HCT116 (cell line): ENCODE measurements at regions not wholly inside any gene's neighbourhood (a gene's known extent, or its start where the extent isn't known, plus 50 kb on each side); places are given as distances from the start of the nearest gene placed in this dataset.

Source experiments
- ATAC-seq: fragments of 200-7000 bp; cut with Tn5 transposase; 2 replicates; pipeline ENCODE4 v1.9.1; 2020; ENCODE audit warnings: mild to moderate bottlenecking, moderate library complexity
- BruUV-seq: library from RNA; stranded (reverse); fragments of 400-500 nt; replicated peaks from 2 replicates; lab custom pipeline; 2021; lab: Mats Ljungman, UMichigan
- CTCF ChIA-PET: fragments of 300-600 bp; sonication (Branson Sonifier 250); formaldehyde crosslinking; loops from one replicate; lab custom pipeline; 2021; ENCODE audit warnings: antibody characterized with exemption; lab: Charles Lee
- POLR2A ChIA-PET: fragments of 300-600, 350-600 bp; sonication (Branson Sonifier 250); formaldehyde crosslinking; loops from one replicate; lab custom pipeline; 2021; ENCODE audit warnings: antibody characterized with exemption; lab: Charles Lee
- RAD21 ChIA-PET, 2 experiments: fragments of 300-600 bp; sonication (Branson Sonifier 250); formaldehyde crosslinking; loops; one replicate each; lab custom pipeline; 2023; ENCODE audit warnings: low total read pairs in 2 of 2; ENCODE audit not compliant: uncharacterized antibody in 2 of 2, unreplicated experiment in 2 of 2, low non-redundant PET in 1 of 2; lab: Charles Lee
- DNase-seq: peaks from one replicate; pipeline ENCODE4 v3.0.0-alpha.2; 2010; ENCODE audit warnings: low read depth, low spot score
- H2AFZ ChIP-seq: fragments of 200-600 bp; shearing (Covaris generic), sonication (generic); 2 replicates; pipeline ENCODE4 v1.6.1; 2017; ENCODE audit warnings: low read depth, mixed run types, mixed read lengths, antibody characterized with exemption, low read length; ENCODE audit not compliant: poor library complexity, severe bottlenecking
- H3K27ac ChIP-seq: 2 replicates; pipeline ENCODE4 v1.5.1; 2012; ENCODE audit warnings: low read depth, low read length
- H3K27me3 ChIP-seq: fragments of 200-600 bp; sonication (generic); 2 replicates; pipeline ENCODE4 v1.6.1; 2016; ENCODE audit warnings: mixed run types, low read length, mixed read lengths; ENCODE audit not compliant: insufficient read depth
- H3K36me3 ChIP-seq, 2 experiments: fragments of 200-500 bp in 1 of 2; fragments of 200-600 bp in 1 of 2; sonication (Bioruptor generic) in 1 of 2; sonication (generic) in 1 of 2; 2 replicates each; pipeline versions ENCODE4 v1.5.1 to v1.6.1; 2014 to 2016; ENCODE audit warnings: low read length in 2 of 2, inconsistent platforms in 1 of 2, mixed read lengths in 1 of 2, mixed run types in 1 of 2; ENCODE audit not compliant: insufficient read depth in 2 of 2, control insufficient read depth in 1 of 2
- H3K4me1 ChIP-seq, 2 experiments: fragments of 200-600 bp in 1 of 2; sonication (generic) in 1 of 2; 2 replicates each; pipeline versions ENCODE4 v1.5.1 to v1.6.1; 2012 to 2017; ENCODE audit warnings: low read length in 2 of 2, inconsistent platforms in 1 of 2, mild to moderate bottlenecking in 1 of 2, mixed read lengths in 1 of 2, mixed run types in 1 of 2, moderate library complexity in 1 of 2; ENCODE audit not compliant: insufficient read depth in 2 of 2, control insufficient read depth in 1 of 2
- H3K4me2 ChIP-seq: fragments of 200-600 bp; sonication (generic); 2 replicates; pipeline ENCODE4 v1.6.1; 2017; ENCODE audit warnings: mixed run types, low read length, mixed read lengths
- H3K4me3 ChIP-seq, 2 experiments: fragments of 200-600 bp in 1 of 2; sonication (generic) in 1 of 2; replicated peaks in 1 of 2; 2 replicates each; pipeline ENCODE4 v1.5.1; 2011 to 2016; ENCODE audit warnings: low read length in 2 of 2, control low read depth in 1 of 2, low read depth in 1 of 2, mild to moderate bottlenecking in 1 of 2, mixed read lengths in 1 of 2, mixed run types in 1 of 2
- H3K79me2 ChIP-seq: fragments of 200-600 bp; sonication (generic); 2 replicates; pipeline ENCODE4 v1.6.1; 2017; ENCODE audit warnings: mild to moderate bottlenecking, mixed run types, low read length, moderate library complexity, mixed read lengths; ENCODE audit not compliant: insufficient read depth
- H3K9ac ChIP-seq: fragments of 200-600 bp; sonication (generic); 2 replicates; pipeline ENCODE4 v1.6.1; 2016; ENCODE audit warnings: low read length, mixed read lengths
- H3K9me2 ChIP-seq: fragments of 200-600 bp; sonication (generic), shearing (Covaris generic); 2 replicates; pipeline ENCODE4 v1.6.1; 2017; ENCODE audit warnings: mixed run types, mild to moderate bottlenecking, moderate library complexity; ENCODE audit not compliant: insufficient read depth
- H3K9me3 ChIP-seq, 2 experiments: fragments of 200-500 bp in 1 of 2; fragments of 200-600 bp in 1 of 2; sonication (Bioruptor generic) in 1 of 2; sonication (generic) in 1 of 2; 2 replicates each; pipeline ENCODE4 v1.6.1; 2014 to 2017; ENCODE audit warnings: low read length in 2 of 2, mixed read lengths in 2 of 2, inconsistent platforms in 1 of 2, low read depth in 1 of 2, mild to moderate bottlenecking in 1 of 2, mixed run types in 1 of 2, moderate library complexity in 1 of 2; ENCODE audit not compliant: control insufficient read depth in 1 of 2, insufficient read depth in 1 of 2
- H4K20me1 ChIP-seq: fragments of 200-600 bp; sonication (generic), shearing (Covaris generic); 2 replicates; pipeline ENCODE4 v1.6.1; 2017; ENCODE audit warnings: mixed run types, mild to moderate bottlenecking, moderate library complexity; ENCODE audit not compliant: insufficient read depth
- ATF3 ChIP-seq: IDR thresholded peaks from 2 replicates; pipeline ENCODE4 v1.6.1; 2012
- CBX3 ChIP-seq: IDR thresholded peaks from 2 replicates; pipeline ENCODE4 v1.6.1; 2012; ENCODE audit warnings: low read depth
- CEBPB ChIP-seq: IDR thresholded peaks from 2 replicates; pipeline ENCODE4 v1.6.1; 2012; ENCODE audit warnings: low read depth
- CTCF ChIP-seq, 3 experiments: fragments of 200-600 bp in 1 of 3; sonication (generic) in 1 of 3; IDR thresholded peaks in 2 of 3; conservative IDR thresholded peaks in 1 of 3; 2 replicates each; pipeline ENCODE4 v1.5.1; 2012 to 2017; ENCODE audit warnings: low read depth in 2 of 3, low read length in 2 of 3, antibody characterized with exemption in 1 of 3, borderline replicate concordance in 1 of 3, control low read depth in 1 of 3, mild to moderate bottlenecking in 1 of 3, mixed read lengths in 1 of 3, mixed run types in 1 of 3, moderate library complexity in 1 of 3; ENCODE audit not compliant: insufficient read depth in 1 of 3
- EZH2 ChIP-seq: fragments of 200-600 bp; sonication (generic); IDR thresholded peaks from 2 replicates; pipeline ENCODE4 v1.6.1; 2017; ENCODE audit warnings: antibody characterized with exemption, mixed run types
- EZH2phosphoT487 ChIP-seq: fragments of 200-600 bp; IDR thresholded peaks from 2 replicates; pipeline ENCODE4 v1.6.1; 2018; ENCODE audit warnings: antibody characterized with exemption, borderline replicate concordance
- MAX ChIP-seq: IDR thresholded peaks from 2 replicates; pipeline ENCODE4 v1.6.1; 2012
- POLR2AphosphoS5 ChIP-seq: IDR thresholded peaks from 2 replicates; pipeline ENCODE4 v1.6.1; 2011; ENCODE audit warnings: mild to moderate bottlenecking, low read depth, low read length, moderate library complexity
- RAD21 ChIP-seq: IDR thresholded peaks from 2 replicates; pipeline ENCODE4 v1.6.1; 2012; ENCODE audit warnings: low read depth, mild to moderate bottlenecking
- REST ChIP-seq: IDR thresholded peaks from 2 replicates; pipeline ENCODE4 v1.6.1; 2012; ENCODE audit warnings: low read depth
- SP1 ChIP-seq: IDR thresholded peaks from 2 replicates; pipeline ENCODE4 v1.6.1; 2012; ENCODE audit warnings: low read depth
- SRF ChIP-seq: IDR thresholded peaks from 2 replicates; pipeline ENCODE4 v1.6.1; 2012; ENCODE audit warnings: low read depth
- TCF7L2 ChIP-seq: IDR thresholded peaks from 2 replicates; pipeline ENCODE4 v1.7.0; 2011; ENCODE audit warnings: borderline replicate concordance, inconsistent platforms; ENCODE audit not compliant: insufficient read depth, insufficient read length; ENCODE audit errors: extremely low read depth
- YY1 ChIP-seq: IDR thresholded peaks from 2 replicates; pipeline ENCODE4 v1.6.1; 2011; ENCODE audit warnings: low read length, low read depth, moderate library complexity, mild to moderate bottlenecking; ENCODE audit not compliant: insufficient replicate concordance; ENCODE audit errors: extremely low read depth
- ZBTB33 ChIP-seq: IDR thresholded peaks from 2 replicates; pipeline ENCODE4 v1.6.1; 2011; ENCODE audit warnings: mild to moderate bottlenecking, low read length, moderate library complexity; ENCODE audit not compliant: insufficient replicate concordance; ENCODE audit errors: extremely low read depth
- ZFX ChIP-seq: fragments of 450-650 bp; IDR thresholded peaks from 2 replicates; pipeline ENCODE4 v1.6.1; 2017
- ZNF274 ChIP-seq: fragments of 200-500 bp; sonication (Bioruptor generic); IDR thresholded peaks from 2 replicates; pipeline ENCODE4 v1.6.1; 2014; ENCODE audit warnings: mild to moderate bottlenecking, low read depth, low read length, inconsistent platforms
- intact Hi-C: fragments of 100-400 bp; cut with micrococcal nuclease; formaldehyde crosslinking; loops from 2 replicates; pipeline ENCODE4 v1.10.0; 2022

GRCh38 chr5:44652674-44653073, 156.1 kb upstream of the MRPS30 start:
- Histone ChIP-seq H3K36me3 (no peaks in the 10 kb centered on the region), H3K4me2 (no peak overlapping the region), H2AFZ (no peak overlapping the region), H3K27me3 (no peaks in the 10 kb centered on the region), H4K20me1 (no peaks in the 10 kb centered on the region), H3K27ac (no peak overlapping the region), H3K9ac (no peak overlapping the region), H3K79me2 (no peaks in the 10 kb centered on the region), H3K4me1 (no peaks in the 10 kb centered on the region), H3K9me3 (peaks cover 0 to 3% of the 10 kb centered on the region in 2 experiments; a peak in 2 of 4 replicates), H3K9me2 (no peaks in the 10 kb centered on the region), H3K4me3 (no peak overlapping the region)
- DNase-seq (no peak), ATAC-seq (no peak)
- BruUV-seq, result no TSS peak
- ChIA-PET CTCF (no interaction called here), POLR2A (no interaction called here), RAD21 (no interaction called here)
- intact Hi-C loops, result no loop called here
- TF ChIP-seq MAX (no peak), TCF7L2 (no peak), POLR2AphosphoS5 (no peak), CEBPB (no peak), YY1 (no peak), EZH2phosphoT487 (no peak), SP1 (no peak), SRF (no peak), CBX3 (no peak), ZBTB33 (no peak), ATF3 (no peak), EZH2 (no peak), ZFX (no peak), REST (no peak), ZNF274 (no peak), CTCF (IDR thresholded peaks at IDR 0.05 in 2 of 3, conservative IDR thresholded peaks at IDR 0.05 in 1 of 3; ENCODE audit: borderline replicate concordance in 1 of 3, insufficient read depth in 1 of 3, low read depth in 2 of 3, low read length in 2 of 3) (no peak), RAD21 (no peak)
